Renal cortical epithelial cell (primary cell): ENCODE measurements at regions not wholly inside any gene's neighbourhood (a gene's known extent, or its start where the extent isn't known, plus 50 kb on each side); places are given as distances from the start of the nearest gene placed in this dataset.

Experiments used
- DNase-seq: peaks from one replicate; pipeline ENCODE4 v3.0.0-alpha.2; 2011; ENCODE audit warnings: low read depth

GRCh38 chr12:94027561-94027960 is 120.8 kb upstream of the PLXNC1 start:
- no peak for DNase-seq

- no peak for DNase-seq
Measured at GRCh38 chr12:94031763-94032162, 116.6 kb upstream of the PLXNC1 start.

- no peak for DNase-seq
Measured at GRCh38 chr12:94032368-94032767, 116.0 kb upstream of the PLXNC1 start.

GRCh38 chr12:94033101-94033500 is 115.3 kb upstream of the PLXNC1 start:
- DNase-seq, result no peak

- no peak for DNase-seq
Measured at GRCh38 chr12:94033784-94034183, 114.6 kb upstream of the PLXNC1 start.

- no peak for DNase-seq
Measured at GRCh38 chr12:94037444-94037843, 110.9 kb upstream of the PLXNC1 start.

GRCh38 chr12:94038605-94039004 is 109.8 kb upstream of the PLXNC1 start:
- DNase-seq, result no peak

GRCh38 chr12:94039199-94039840 is 109.1 kb upstream of the PLXNC1 start:
- no peak for DNase-seq

- no peak for DNase-seq
Measured at GRCh38 chr12:94039914-94040313, 108.5 kb upstream of the PLXNC1 start.

GRCh38 chr12:94041850-94042249 is 106.5 kb upstream of the PLXNC1 start:
- DNase-seq, result no peak

- no peak for DNase-seq
Measured at GRCh38 chr12:94042321-94042720, 106.1 kb upstream of the PLXNC1 start.

GRCh38 chr12:94046626-94047410 is 101.6 kb upstream of the PLXNC1 start:
- DNase-seq, result peak; percentile 32

GRCh38 chr12:94047781-94048567 is 100.4 kb upstream of the PLXNC1 start:
- DNase-seq, result peak; percentile 31

- no peak for DNase-seq
Measured at GRCh38 chr12:94048757-94049156, 99.6 kb upstream of the PLXNC1 start.

- DNase-seq, result no peak
Measured at GRCh38 chr12:94049718-94050117, 98.7 kb upstream of the PLXNC1 start.

- no peak for DNase-seq
Measured at GRCh38 chr12:94053676-94054075, 94.7 kb upstream of the PLXNC1 start.

- no peak for DNase-seq
Measured at GRCh38 chr12:94055528-94055927, 92.8 kb upstream of the PLXNC1 start.

- no peak for DNase-seq
Measured at GRCh38 chr12:94056419-94057158, 91.8 kb upstream of the PLXNC1 start.

GRCh38 chr12:94057262-94058151 is 90.9 kb upstream of the PLXNC1 start:
- no peak for DNase-seq

GRCh38 chr12:94059394-94060368 is 88.7 kb upstream of the PLXNC1 start:
- no peak for DNase-seq
